ENCODE measurements at regions not wholly inside any gene's neighbourhood (a gene's known extent, or its start where the extent isn't known, plus 50 kb on each side); places are given as distances from the start of the nearest gene placed in this dataset.

GRCh38 chr3:168416446-168416845 is 320.7 kb upstream of the GOLIM4 start:
- H2AFZ ChIP-seq (ENCODE audit: low read depth, low read length, severe bottlenecking): no peak overlapping the region
- H3K9me3 ChIP-seq (ENCODE audit: insufficient read depth, low read length): no peaks in the 10 kb centered on the region
- H3F3A ChIP-seq (ENCODE audit: insufficient read depth): no peaks in the 10 kb centered on the region
- no peaks in the 10 kb centered on the region for H3K36me3 ChIP-seq (ENCODE audit: low read length)
- H4K20me1 ChIP-seq (ENCODE audit: low read depth, low read length): no peaks in the 10 kb centered on the region
- no peak overlapping the region for H3K4me3 ChIP-seq (ENCODE audit: insufficient read depth, low read length, poor library complexity, severe bottlenecking)
- no peak overlapping the region for H3K4me2 ChIP-seq (ENCODE audit: low read depth, low read length, poor library complexity, severe bottlenecking)
- H3K79me2 ChIP-seq (ENCODE audit: insufficient read depth, low read length): no peaks in the 10 kb centered on the region
- H3K9me2 ChIP-seq (replicated peaks; ENCODE audit: insufficient read depth, low read length): no peaks in the 10 kb centered on the region
- H3K27ac ChIP-seq (ENCODE audit: low read depth, low read length): no peak overlapping the region
- H3K27me3 ChIP-seq (ENCODE audit: low read length): no peaks in the 10 kb centered on the region
- TF ChIP-seq EZH2phosphoT487 (conservative IDR thresholded peaks at IDR 0.05; ENCODE audit: low read length) (no peak), CTCF (IDR thresholded peaks at IDR 0.05; ENCODE audit: insufficient read depth, low read length, poor library complexity, severe bottlenecking) (no peak)
- H3K9ac ChIP-seq (ENCODE audit: low read length): no peak overlapping the region

DNA sequence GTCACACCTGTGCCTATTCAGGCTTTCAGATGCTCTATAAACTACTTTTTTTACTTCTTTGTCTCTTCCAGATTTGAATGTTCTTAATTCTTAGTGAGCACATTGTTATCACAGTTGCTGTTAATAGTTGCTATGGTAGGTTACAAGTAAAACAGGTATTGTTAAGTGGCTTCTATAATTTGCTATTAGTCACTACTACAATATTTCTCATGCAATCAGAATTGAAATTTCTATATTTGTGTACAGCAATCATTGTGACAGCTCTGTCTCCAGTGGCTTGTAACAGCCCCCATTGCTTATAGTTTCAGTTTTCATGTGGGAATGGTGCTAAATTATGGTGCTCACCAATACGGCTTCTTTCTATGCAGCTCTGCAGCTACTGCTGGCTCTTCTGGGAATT is 318.4 kb upstream of the GOLIM4 start:
- Histone ChIP-seq H3K79me2 (ENCODE audit: insufficient read depth, low read length) (no peaks in the 10 kb centered on the region), H3K27me3 (ENCODE audit: low read length) (no peaks in the 10 kb centered on the region), H3K9me2 (replicated peaks; ENCODE audit: insufficient read depth, low read length) (no peaks in the 10 kb centered on the region), H3K9ac (ENCODE audit: low read length) (no peak overlapping the region), H2AFZ (ENCODE audit: low read depth, low read length, severe bottlenecking) (no peak overlapping the region), H3K27ac (ENCODE audit: low read depth, low read length) (no peak overlapping the region), H3K9me3 (ENCODE audit: insufficient read depth, low read length) (no peaks in the 10 kb centered on the region), H3K36me3 (ENCODE audit: low read length) (no peaks in the 10 kb centered on the region), H4K20me1 (ENCODE audit: low read depth, low read length) (no peaks in the 10 kb centered on the region), H3K4me3 (ENCODE audit: insufficient read depth, low read length, poor library complexity, severe bottlenecking) (no peak overlapping the region), H3F3A (ENCODE audit: insufficient read depth) (no peaks in the 10 kb centered on the region), H3K4me2 (ENCODE audit: low read depth, low read length, poor library complexity, severe bottlenecking) (no peak overlapping the region)
- no peak for TF ChIP-seq EZH2phosphoT487 (conservative IDR thresholded peaks at IDR 0.05; ENCODE audit: low read length)
- no peak for TF ChIP-seq CTCF (IDR thresholded peaks at IDR 0.05; ENCODE audit: insufficient read depth, low read length, poor library complexity, severe bottlenecking)

DNA sequence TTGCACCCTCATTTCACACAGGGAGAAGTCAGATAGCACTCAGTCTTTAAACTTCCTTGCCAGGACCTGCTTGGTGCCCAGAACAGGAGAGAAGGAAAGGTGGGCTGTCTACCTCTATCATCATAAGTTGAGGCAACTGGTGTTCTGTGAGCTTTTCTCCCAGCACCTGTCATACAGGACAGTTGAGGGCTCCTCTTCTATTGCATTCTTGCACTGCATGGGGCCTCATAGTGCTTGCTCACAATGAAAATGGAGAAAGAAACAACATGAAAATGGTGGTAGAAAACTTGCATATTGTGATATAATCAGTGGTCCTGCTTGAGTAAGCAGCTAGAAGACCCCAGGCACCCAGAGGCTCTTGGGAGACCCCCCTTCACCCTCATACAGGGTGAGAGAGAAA is 311.7 kb upstream of the GOLIM4 start:
- TF ChIP-seq CTCF (IDR thresholded peaks at IDR 0.05; ENCODE audit: insufficient read depth, low read length, poor library complexity, severe bottlenecking) (no peak), EZH2phosphoT487 (conservative IDR thresholded peaks at IDR 0.05; ENCODE audit: low read length) (no peak)
- H4K20me1 ChIP-seq (ENCODE audit: low read depth, low read length): no peaks in the 10 kb centered on the region
- no peaks in the 10 kb centered on the region for H3K27me3 ChIP-seq (ENCODE audit: low read length)
- no peaks in the 10 kb centered on the region for H3K79me2 ChIP-seq (ENCODE audit: insufficient read depth, low read length)
- H3K9me3 ChIP-seq (ENCODE audit: insufficient read depth, low read length): no peaks in the 10 kb centered on the region
- H3K9ac ChIP-seq (ENCODE audit: low read length): no peak overlapping the region
- H3K4me3 ChIP-seq (ENCODE audit: insufficient read depth, low read length, poor library complexity, severe bottlenecking): no peak overlapping the region
- no peaks in the 10 kb centered on the region for H3K9me2 ChIP-seq (replicated peaks; ENCODE audit: insufficient read depth, low read length)
- H3K4me2 ChIP-seq (ENCODE audit: low read depth, low read length, poor library complexity, severe bottlenecking): no peak overlapping the region
- no peaks in the 10 kb centered on the region for H3K36me3 ChIP-seq (ENCODE audit: low read length)
- H3K27ac ChIP-seq (ENCODE audit: low read depth, low read length): no peak overlapping the region
- H2AFZ ChIP-seq (ENCODE audit: low read depth, low read length, severe bottlenecking): no peak overlapping the region
- no peaks in the 10 kb centered on the region for H3F3A ChIP-seq (ENCODE audit: insufficient read depth)

DNA sequence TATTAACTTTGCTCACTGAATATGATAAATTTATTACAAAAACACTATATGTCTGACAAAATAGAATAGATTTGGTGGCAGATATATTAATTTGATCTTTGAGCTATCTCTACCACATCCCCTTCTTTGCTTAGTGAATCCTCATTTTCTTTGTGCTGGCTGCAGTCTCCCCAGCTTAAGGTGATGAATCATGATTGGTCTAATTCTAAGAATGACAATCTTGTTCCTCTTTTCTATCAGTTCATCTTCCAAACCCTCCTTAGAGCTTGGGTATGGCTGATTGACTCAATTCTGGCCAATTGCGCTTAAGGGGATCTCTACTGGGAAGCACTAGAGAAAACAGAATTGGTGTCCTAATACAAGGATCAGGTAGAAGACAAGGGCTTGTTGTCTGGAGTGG is 309.6 kb upstream of the GOLIM4 start:
- H4K20me1 ChIP-seq (ENCODE audit: low read depth, low read length): no peaks in the 10 kb centered on the region
- H3K79me2 ChIP-seq (ENCODE audit: insufficient read depth, low read length): no peaks in the 10 kb centered on the region
- no peaks in the 10 kb centered on the region for H3K9me3 ChIP-seq (ENCODE audit: insufficient read depth, low read length)
- H3K9me2 ChIP-seq (replicated peaks; ENCODE audit: insufficient read depth, low read length): no peaks in the 10 kb centered on the region
- H3F3A ChIP-seq (ENCODE audit: insufficient read depth): no peaks in the 10 kb centered on the region
- H3K4me3 ChIP-seq (ENCODE audit: insufficient read depth, low read length, poor library complexity, severe bottlenecking): no peak overlapping the region
- H3K9ac ChIP-seq (ENCODE audit: low read length): no peak overlapping the region
- TF ChIP-seq CTCF (IDR thresholded peaks at IDR 0.05; ENCODE audit: insufficient read depth, low read length, poor library complexity, severe bottlenecking) (no peak), EZH2phosphoT487 (conservative IDR thresholded peaks at IDR 0.05; ENCODE audit: low read length) (no peak)
- H3K4me2 ChIP-seq (ENCODE audit: low read depth, low read length, poor library complexity, severe bottlenecking): no peak overlapping the region
- no peaks in the 10 kb centered on the region for H3K36me3 ChIP-seq (ENCODE audit: low read length)
- H2AFZ ChIP-seq (ENCODE audit: low read depth, low read length, severe bottlenecking): no peak overlapping the region
- no peak overlapping the region for H3K27ac ChIP-seq (ENCODE audit: low read depth, low read length)
- no peaks in the 10 kb centered on the region for H3K27me3 ChIP-seq (ENCODE audit: low read length)
